HG03520 (cell line): ENCODE measurements at regions not wholly inside any gene's neighbourhood (a gene's known extent, or its start where the extent isn't known, plus 50 kb on each side); places are given as distances from the start of the nearest gene placed in this dataset.
A peak's percentile ranks its signal among the peaks of the same experiment; 100 is the strongest.
"Not testable (repeated sequence)": the region's sequence is repeated elsewhere in the genome, so short reads cannot be mapped to it uniquely, and the experiment has no call there.

Experiments
- ATAC-seq: cut with Tn5 transposase; IDR thresholded peaks from one replicate; pipeline ENCODE4 v1.9.1; 2021; ENCODE audit warnings: mild to moderate bottlenecking, moderate library complexity; ENCODE audit not compliant: unreplicated experiment

GRCh38 chr21:25175938-25176337, 431.3 kb downstream of the MRPL39 start:
- peak; percentile 37 for ATAC-seq

- no peak for ATAC-seq
Observed at GRCh38 chr21:25171438-25171837, 435.8 kb downstream of the MRPL39 start.

- ATAC-seq, result no peak
Observed at GRCh38 chr21:25170681-25171080, 436.6 kb downstream of the MRPL39 start.

- ATAC-seq, result no peak
Observed at GRCh38 chr21:25169370-25169769, 437.9 kb downstream of the MRPL39 start.

- not testable (repeated sequence) for ATAC-seq
Observed at GRCh38 chr21:25166904-25167303, 440.4 kb downstream of the MRPL39 start.

- ATAC-seq, result no peak
Observed at GRCh38 chr21:25161571-25161970, 445.7 kb downstream of the MRPL39 start.

GRCh38 chr21:25155020-25155419, 452.3 kb downstream of the MRPL39 start:
- not testable (repeated sequence) for ATAC-seq

GRCh38 chr21:25149022-25149421, 458.3 kb downstream of the MRPL39 start:
- ATAC-seq, result no peak

GRCh38 chr21:25139414-25139813, 467.9 kb downstream of the MRPL39 start:
- ATAC-seq, result no peak

- no peak for ATAC-seq
Observed at GRCh38 chr21:25133939-25134338, 473.3 kb downstream of the MRPL39 start.

- ATAC-seq, result no peak
Observed at GRCh38 chr21:25127811-25128210, 479.5 kb downstream of the MRPL39 start.

GRCh38 chr21:25127007-25127406, 480.3 kb downstream of the MRPL39 start:
- no peak for ATAC-seq

- ATAC-seq, result no peak
Observed at GRCh38 chr21:25126564-25126963, 480.7 kb downstream of the MRPL39 start.

- no peak for ATAC-seq
Observed at GRCh38 chr21:25118648-25119047, 488.6 kb downstream of the MRPL39 start.

- ATAC-seq, result peak; percentile 91
Observed at GRCh38 chr21:25115021-25115420, 492.3 kb downstream of the MRPL39 start.

GRCh38 chr21:25107708-25108107, 499.6 kb downstream of the MRPL39 start:
- ATAC-seq, result no peak

GRCh38 chr21:25103500-25104207, 503.6 kb downstream of the MRPL39 start:
- ATAC-seq, result no peak

- ATAC-seq, result no peak
Observed at GRCh38 chr21:25097648-25098047, 509.6 kb downstream of the MRPL39 start.

GRCh38 chr21:25094695-25095094, 512.6 kb downstream of the MRPL39 start:
- ATAC-seq, result no peak

GRCh38 chr21:25092441-25093011, 514.8 kb downstream of the MRPL39 start:
- no peak for ATAC-seq

- no peak for ATAC-seq
Observed at GRCh38 chr21:25081096-25081495, 526.2 kb downstream of the MRPL39 start.

- ATAC-seq, result no peak
Observed at GRCh38 chr21:25080661-25081060, 526.6 kb downstream of the MRPL39 start.

GRCh38 chr21:25080141-25080540, 527.1 kb downstream of the MRPL39 start:
- no peak for ATAC-seq
